GM12873 (cell line): ENCODE measurements at regions not wholly inside any gene's neighbourhood (a gene's known extent, or its start where the extent isn't known, plus 50 kb on each side); places are given as distances from the start of the nearest gene placed in this dataset.

Source experiments
- TF ChIP-seq, protein P1 (sequence below): IDR thresholded peaks from 2 replicates; pipeline ENCODE4 v1.5.1; 2012; ENCODE audit warnings: low read depth, mild to moderate bottlenecking, moderate library complexity, low read length, control low read depth; ENCODE audit not compliant: insufficient read depth; ENCODE audit errors: missing control alignments

DNA sequence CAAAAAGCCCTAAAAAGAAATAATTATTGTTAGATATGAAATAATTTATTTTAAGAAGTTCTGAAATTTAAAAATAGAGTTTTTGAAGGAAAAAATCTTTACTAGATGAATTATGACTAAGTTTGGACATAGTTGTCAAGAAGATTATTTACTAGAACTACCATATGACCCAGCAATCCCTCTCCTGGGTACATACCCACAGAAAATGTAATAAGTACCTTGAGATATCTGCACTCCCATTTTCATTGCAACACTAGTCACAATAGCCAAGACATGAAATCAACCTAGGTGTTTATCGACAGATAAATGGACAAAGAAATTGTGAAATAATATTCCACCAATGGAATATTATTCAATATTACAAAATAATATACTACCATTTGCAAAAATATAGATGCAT lies 109.9 kb downstream of the PDHA2 start:
- TF ChIP-seq, protein P1, sequence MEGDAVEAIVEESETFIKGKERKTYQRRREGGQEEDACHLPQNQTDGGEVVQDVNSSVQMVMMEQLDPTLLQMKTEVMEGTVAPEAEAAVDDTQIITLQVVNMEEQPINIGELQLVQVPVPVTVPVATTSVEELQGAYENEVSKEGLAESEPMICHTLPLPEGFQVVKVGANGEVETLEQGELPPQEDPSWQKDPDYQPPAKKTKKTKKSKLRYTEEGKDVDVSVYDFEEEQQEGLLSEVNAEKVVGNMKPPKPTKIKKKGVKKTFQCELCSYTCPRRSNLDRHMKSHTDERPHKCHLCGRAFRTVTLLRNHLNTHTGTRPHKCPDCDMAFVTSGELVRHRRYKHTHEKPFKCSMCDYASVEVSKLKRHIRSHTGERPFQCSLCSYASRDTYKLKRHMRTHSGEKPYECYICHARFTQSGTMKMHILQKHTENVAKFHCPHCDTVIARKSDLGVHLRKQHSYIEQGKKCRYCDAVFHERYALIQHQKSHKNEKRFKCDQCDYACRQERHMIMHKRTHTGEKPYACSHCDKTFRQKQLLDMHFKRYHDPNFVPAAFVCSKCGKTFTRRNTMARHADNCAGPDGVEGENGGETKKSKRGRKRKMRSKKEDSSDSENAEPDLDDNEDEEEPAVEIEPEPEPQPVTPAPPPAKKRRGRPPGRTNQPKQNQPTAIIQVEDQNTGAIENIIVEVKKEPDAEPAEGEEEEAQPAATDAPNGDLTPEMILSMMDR: no peak

DNA sequence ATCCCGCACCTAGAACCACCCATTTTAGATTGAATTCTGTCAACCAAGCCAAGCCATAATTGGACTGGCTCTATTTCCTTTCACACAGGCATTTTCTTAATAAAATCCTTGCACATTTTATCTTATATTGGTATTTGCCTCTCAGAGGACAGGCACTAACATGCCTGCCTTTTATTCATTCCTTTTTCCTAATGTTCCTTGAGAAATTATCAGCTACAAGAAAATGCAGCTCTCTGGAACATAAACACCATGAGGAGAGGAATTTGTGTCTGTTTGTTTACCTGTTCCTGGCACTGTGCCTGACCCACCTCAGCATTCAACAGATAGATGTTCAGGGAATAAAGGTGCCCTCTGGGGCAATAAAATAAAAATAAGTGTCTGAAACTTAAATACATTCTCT lies 116.2 kb downstream of the PDHA2 start:
- TF ChIP-seq, protein P1: no peak

DNA sequence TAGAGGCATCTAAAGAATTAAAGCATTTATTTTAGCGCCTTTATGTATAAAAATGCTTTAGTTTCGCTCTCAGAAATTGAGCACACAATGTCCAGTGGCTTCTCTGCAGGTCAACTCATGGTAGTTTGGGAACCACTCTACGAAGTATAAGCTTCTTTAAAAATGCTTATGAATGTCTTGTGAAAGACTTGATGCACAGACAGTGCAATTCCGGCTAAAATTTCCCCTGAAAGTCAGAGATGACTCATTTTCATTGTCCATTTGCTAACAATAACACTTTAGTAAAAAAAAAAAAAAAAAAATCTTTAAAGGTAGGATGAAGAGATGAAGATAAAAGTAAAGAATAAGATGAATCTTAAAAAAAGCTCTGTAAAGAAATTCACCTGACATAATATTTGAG lies 117.2 kb downstream of the PDHA2 start:
- TF ChIP-seq, protein P1: no peak

DNA sequence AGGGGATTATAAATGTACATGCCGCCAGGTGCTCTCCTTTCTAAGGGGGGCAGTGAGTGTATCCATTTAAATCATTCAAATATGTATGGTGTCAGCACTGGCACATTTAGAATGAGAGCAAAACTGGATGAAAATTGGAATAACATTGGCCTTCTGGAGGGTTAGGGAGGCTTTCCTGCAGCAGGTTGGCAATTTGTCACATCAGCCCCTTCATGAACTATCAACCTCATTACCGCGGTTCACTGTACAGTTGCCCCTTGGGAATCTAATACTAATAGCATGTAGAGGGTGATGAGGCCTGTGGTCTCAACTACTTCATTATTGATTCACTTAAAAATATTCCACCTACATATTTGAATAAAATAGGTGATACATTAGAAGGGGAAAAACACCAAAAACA lies 117.9 kb downstream of the PDHA2 start:
- TF ChIP-seq, protein P1: no peak

DNA sequence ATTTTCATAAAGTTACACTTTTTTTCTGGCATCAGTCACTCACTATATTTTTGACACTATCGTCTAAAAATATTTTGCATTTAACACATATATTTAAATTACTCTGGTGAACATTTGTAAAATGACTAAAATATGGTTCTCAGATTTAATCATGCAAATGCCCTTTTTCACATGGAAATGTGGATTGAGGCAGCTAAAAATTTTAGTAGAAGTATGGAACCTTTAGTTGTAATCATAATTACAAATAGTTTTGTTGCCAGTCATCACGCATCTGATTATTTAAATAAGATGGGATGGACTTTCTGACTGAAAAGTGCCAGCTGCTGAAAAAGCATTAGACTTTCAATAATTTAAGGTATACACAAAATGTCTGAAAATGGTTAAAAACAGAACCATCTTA lies 119.3 kb downstream of the PDHA2 start:
- TF ChIP-seq, protein P1: no peak

DNA sequence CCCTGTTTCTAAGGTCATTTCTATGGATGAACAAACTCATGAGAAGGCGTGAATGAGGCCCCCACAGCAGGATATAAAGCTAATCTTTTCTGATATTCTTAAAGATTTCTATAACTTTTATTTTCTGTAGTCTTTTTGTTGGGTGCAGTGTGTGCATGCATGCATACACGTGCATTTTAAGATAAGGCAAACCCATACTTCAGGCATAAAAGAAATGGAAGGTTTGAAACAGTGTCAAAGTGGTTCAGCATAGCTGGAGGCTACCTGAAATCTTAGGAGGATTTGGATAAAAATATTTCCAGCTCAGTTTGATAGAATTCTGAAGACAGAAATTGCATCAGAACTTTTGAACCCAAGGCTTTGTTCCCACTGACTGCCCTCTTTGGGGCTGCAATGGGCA lies 119.7 kb downstream of the PDHA2 start:
- TF ChIP-seq, protein P1: no peak

DNA sequence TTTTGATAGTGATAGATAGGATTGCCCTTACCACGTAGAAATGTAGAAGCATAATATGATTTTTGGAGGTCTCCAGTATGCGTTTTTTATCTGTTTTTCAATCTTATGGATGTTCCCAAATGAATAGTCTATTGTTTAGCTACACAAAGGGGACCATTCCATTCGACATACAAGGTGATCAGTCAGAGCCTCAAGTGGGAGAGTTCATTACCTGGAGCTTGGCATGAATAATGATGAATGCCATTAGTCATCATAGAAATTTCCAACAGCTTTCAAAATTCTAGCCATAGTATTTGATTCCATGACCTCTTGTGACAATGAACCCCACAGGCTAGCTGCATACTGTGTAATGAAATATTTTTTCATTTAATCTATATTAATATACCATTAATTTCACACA lies 123.6 kb downstream of the PDHA2 start:
- TF ChIP-seq, protein P1: no peak
